ENCODE measurements at regions not wholly inside any gene's neighbourhood (a gene's known extent, or its start where the extent isn't known, plus 50 kb on each side); places are given as distances from the start of the nearest gene placed in this dataset.

- no peaks in the 10 kb centered on the region for H4K20me1 ChIP-seq (ENCODE audit: insufficient read depth, low read length)
- no peak overlapping the region for H3K27ac ChIP-seq (ENCODE audit: low read depth, low read length)
- no peak for DNase-seq (ENCODE audit: insufficient read length, low spot score, missing footprints)
- no peak for TF ChIP-seq CTCF (IDR thresholded peaks at IDR 0.05; ENCODE audit: extremely low read depth, low read depth, low read length)
- H3K4me3 ChIP-seq (ENCODE audit: insufficient read depth, low read length), result no peak overlapping the region
- no peaks in the 10 kb centered on the region for H3K4me1 ChIP-seq (ENCODE audit: insufficient read depth, low read length)
- H3K79me2 ChIP-seq (ENCODE audit: insufficient read depth, low read length), result no peaks in the 10 kb centered on the region
- no peak overlapping the region for H3K4me2 ChIP-seq (ENCODE audit: insufficient read depth, low read length)
- H3K27me3 ChIP-seq (ENCODE audit: insufficient read depth, low read length), result peaks cover 4% of the 10 kb centered on the region
- H3K9me3 ChIP-seq (ENCODE audit: low read depth, low read length), result no peaks in the 10 kb centered on the region
- no peak overlapping the region for H2AFZ ChIP-seq (ENCODE audit: low read length)
- H3K36me3 ChIP-seq (ENCODE audit: insufficient read depth, low read length), result no peaks in the 10 kb centered on the region
Observed at GRCh38 chr10:33635967-33636515, 301.6 kb upstream of the NRP1 start.

GRCh38 chr10:33632432-33632831 is 298.0 kb upstream of the NRP1 start:
- H3K4me2 ChIP-seq (ENCODE audit: insufficient read depth, low read length), result no peak overlapping the region
- H2AFZ ChIP-seq (ENCODE audit: low read length), result no peak overlapping the region
- no peak overlapping the region for H3K27ac ChIP-seq (ENCODE audit: low read depth, low read length)
- no peak for DNase-seq (ENCODE audit: insufficient read length, low spot score, missing footprints)
- no peak for TF ChIP-seq CTCF (IDR thresholded peaks at IDR 0.05; ENCODE audit: extremely low read depth, low read depth, low read length)
- H4K20me1 ChIP-seq (ENCODE audit: insufficient read depth, low read length), result no peaks in the 10 kb centered on the region
- H3K79me2 ChIP-seq (ENCODE audit: insufficient read depth, low read length), result no peaks in the 10 kb centered on the region
- H3K27me3 ChIP-seq (ENCODE audit: insufficient read depth, low read length), result peaks cover 12% of the 10 kb centered on the region
- H3K4me1 ChIP-seq (ENCODE audit: insufficient read depth, low read length), result no peaks in the 10 kb centered on the region
- no peaks in the 10 kb centered on the region for H3K9me3 ChIP-seq (ENCODE audit: low read depth, low read length)
- H3K36me3 ChIP-seq (ENCODE audit: insufficient read depth, low read length), result no peaks in the 10 kb centered on the region
- no peak overlapping the region for H3K4me3 ChIP-seq (ENCODE audit: insufficient read depth, low read length)

GRCh38 chr10:33631991-33632390 is 297.5 kb upstream of the NRP1 start:
- no peak for DNase-seq (ENCODE audit: insufficient read length, low spot score, missing footprints)

GRCh38 chr10:33630761-33631160 is 296.3 kb upstream of the NRP1 start:
- H3K9me3 ChIP-seq (ENCODE audit: low read depth, low read length), result no peaks in the 10 kb centered on the region
- no peak overlapping the region for H3K4me2 ChIP-seq (ENCODE audit: insufficient read depth, low read length)
- DNase-seq (ENCODE audit: insufficient read length, low spot score, missing footprints), result no peak
- no peak for TF ChIP-seq CTCF (IDR thresholded peaks at IDR 0.05; ENCODE audit: extremely low read depth, low read depth, low read length)
- H3K27ac ChIP-seq (ENCODE audit: low read depth, low read length), result no peak overlapping the region
- H4K20me1 ChIP-seq (ENCODE audit: insufficient read depth, low read length), result no peaks in the 10 kb centered on the region
- no peak overlapping the region for H2AFZ ChIP-seq (ENCODE audit: low read length)
- H3K27me3 ChIP-seq (ENCODE audit: insufficient read depth, low read length), result peaks cover 12% of the 10 kb centered on the region
- H3K4me1 ChIP-seq (ENCODE audit: insufficient read depth, low read length), result no peaks in the 10 kb centered on the region
- H3K4me3 ChIP-seq (ENCODE audit: insufficient read depth, low read length), result no peak overlapping the region
- no peaks in the 10 kb centered on the region for H3K79me2 ChIP-seq (ENCODE audit: insufficient read depth, low read length)
- H3K36me3 ChIP-seq (ENCODE audit: insufficient read depth, low read length), result no peaks in the 10 kb centered on the region

More at GRCh38 chr10:33631991-33632390, 297.5 kb upstream of the NRP1 start:
- Histone ChIP-seq H3K27me3 (ENCODE audit: insufficient read depth, low read length) (peaks cover 12% of the 10 kb centered on the region), H3K27ac (ENCODE audit: low read depth, low read length) (no peak overlapping the region), H2AFZ (ENCODE audit: low read length) (no peak overlapping the region), H4K20me1 (ENCODE audit: insufficient read depth, low read length) (no peaks in the 10 kb centered on the region), H3K79me2 (ENCODE audit: insufficient read depth, low read length) (no peaks in the 10 kb centered on the region), H3K4me3 (ENCODE audit: insufficient read depth, low read length) (no peak overlapping the region), H3K36me3 (ENCODE audit: insufficient read depth, low read length) (no peaks in the 10 kb centered on the region), H3K4me2 (ENCODE audit: insufficient read depth, low read length) (no peak overlapping the region), H3K4me1 (ENCODE audit: insufficient read depth, low read length) (no peaks in the 10 kb centered on the region), H3K9me3 (ENCODE audit: low read depth, low read length) (no peaks in the 10 kb centered on the region)
- TF ChIP-seq CTCF (IDR thresholded peaks at IDR 0.05; ENCODE audit: extremely low read depth, low read depth, low read length), result no peak

Data from osteoblast (primary cell).